Right atrium auricular region (tissue), 2 donors: ENCODE measurements at regions not wholly inside any gene's neighbourhood (a gene's known extent, or its start where the extent isn't known, plus 50 kb on each side); places are given as distances from the start of the nearest gene placed in this dataset.

Experiments
- DNase-seq: peaks from one replicate; pipeline ENCODE4 v3.0.0-alpha.2; 2019; ENCODE audit warnings: low spot score
- H3K27ac ChIP-seq, 2 donors: fragments of 200-600 bp; sonication (generic); 1 replicate in 1 of 2; 2 replicates in 1 of 2; pipeline ENCODE4 v1.5.1; 2016 to 2019
- H3K27me3 ChIP-seq, 2 donors: fragments of 200-600 bp; sonication (generic); one replicate each; pipeline versions ENCODE4 v1.5.1 to v1.6.0; 2017 to 2019
- H3K36me3 ChIP-seq: fragments of 200-600 bp; sonication (generic); one replicate; pipeline ENCODE4 v1.5.1; 2016
- H3K4me1 ChIP-seq, 2 donors: fragments of 200-600 bp; sonication (generic); one replicate each; pipeline versions ENCODE4 v1.5.1 to v1.6.0; 2017 to 2019
- H3K4me3 ChIP-seq, 2 donors: fragments of 200-600 bp; sonication (generic); 1 replicate in 1 of 2; 2 replicates in 1 of 2; pipeline ENCODE4 v1.5.1; 2017 to 2019; ENCODE audit warnings: mild to moderate bottlenecking in 1 of 2, moderate library complexity in 1 of 2
- H3K9me3 ChIP-seq, 2 donors: fragments of 200-600 bp; sonication (generic); one replicate each; pipeline ENCODE4 v1.5.1; 2019
- CTCF ChIP-seq, 2 donors: fragments of 200-600 bp; sonication (generic); IDR thresholded peaks; one replicate each; pipeline ENCODE4 v1.5.1; 2019; ENCODE audit warnings: antibody characterized with exemption in 2 of 2

- Histone ChIP-seq H3K36me3 (no peaks in the 10 kb centered on the region), H3K9me3 (no peaks in the 10 kb centered on the region), H3K27me3 (no peaks in the 10 kb centered on the region), H3K4me1 (no peaks in the 10 kb centered on the region), H3K27ac (peak overlapping the region in 1 of 2 donors; percentile 6), H3K4me3 (no peak overlapping the region)
- no peak for TF ChIP-seq CTCF (IDR thresholded peaks at IDR 0.05)
- no peak for DNase-seq
Measured at GRCh38 chr5:125274938-125275724, 528.7 kb upstream of the ZNF608 start.

- Histone ChIP-seq H3K27ac (peak overlapping the region in 1 of 2 donors; percentile 6), H3K27me3 (no peaks in the 10 kb centered on the region), H3K36me3 (no peaks in the 10 kb centered on the region), H3K4me3 (no peak overlapping the region), H3K9me3 (no peaks in the 10 kb centered on the region), H3K4me1 (no peaks in the 10 kb centered on the region)
- no peak for TF ChIP-seq CTCF (IDR thresholded peaks at IDR 0.05)
- no peak for DNase-seq
Measured at GRCh38 chr5:125275725-125276090, 529.3 kb upstream of the ZNF608 start.

GRCh38 chr5:125276096-125276495, 529.7 kb upstream of the ZNF608 start:
- DNase-seq = no peak
- H3K27ac ChIP-seq = no peak overlapping the region
- H3K4me3 ChIP-seq = no peak overlapping the region
- TF ChIP-seq CTCF (IDR thresholded peaks at IDR 0.05) = no peak
- no peaks in the 10 kb centered on the region for H3K9me3 ChIP-seq
- H3K4me1 ChIP-seq = no peaks in the 10 kb centered on the region
- no peaks in the 10 kb centered on the region for H3K36me3 ChIP-seq
- H3K27me3 ChIP-seq = no peaks in the 10 kb centered on the region

GRCh38 chr5:125277494-125278154, 531.2 kb upstream of the ZNF608 start:
- DNase-seq = no peak
- Histone ChIP-seq H3K4me1 (no peaks in the 10 kb centered on the region), H3K36me3 (no peaks in the 10 kb centered on the region), H3K27me3 (no peaks in the 10 kb centered on the region), H3K27ac (no peak overlapping the region), H3K4me3 (no peak overlapping the region), H3K9me3 (no peaks in the 10 kb centered on the region)
- TF ChIP-seq CTCF (IDR thresholded peaks at IDR 0.05) = no peak

- no peak for TF ChIP-seq CTCF (IDR thresholded peaks at IDR 0.05)
- Histone ChIP-seq H3K4me1 (no peaks in the 10 kb centered on the region), H3K4me3 (no peak overlapping the region), H3K36me3 (no peaks in the 10 kb centered on the region), H3K9me3 (no peaks in the 10 kb centered on the region), H3K27ac (no peak overlapping the region), H3K27me3 (no peaks in the 10 kb centered on the region)
- no peak for DNase-seq
Measured at GRCh38 chr5:125278711-125279110, 532.3 kb upstream of the ZNF608 start.
